ENCODE measurements at regions not wholly inside any gene's neighbourhood (a gene's known extent, or its start where the extent isn't known, plus 50 kb on each side); places are given as distances from the start of the nearest gene placed in this dataset.

DNA sequence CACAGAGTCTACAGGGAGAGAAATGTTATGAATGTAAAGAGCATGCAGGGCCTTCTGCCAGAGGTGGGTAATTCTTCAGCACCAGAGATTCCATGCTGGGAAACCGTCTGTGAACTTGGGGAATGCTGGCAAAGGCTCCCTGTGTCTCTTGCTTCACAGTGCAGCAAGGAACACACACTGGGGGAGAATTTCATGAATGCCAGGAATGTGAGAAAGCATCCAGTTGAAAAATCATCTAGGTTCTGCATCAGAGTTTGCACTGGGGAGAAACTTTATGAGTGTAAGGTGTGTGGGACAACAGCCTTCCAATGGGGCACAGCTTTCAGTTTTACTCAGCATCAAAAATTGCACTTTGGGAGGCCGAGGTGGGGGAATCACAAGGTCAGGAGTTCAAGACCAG, 224.3 kb upstream of the IGFBP3 start:
- DNase-seq = no peak

GRCh38 chr7:46143949-46144917, 223.2 kb upstream of the IGFBP3 start:
- DNase-seq = no peak

- DNase-seq = no peak
Measured at GRCh38 chr7:46143421-46143820, 222.3 kb upstream of the IGFBP3 start.

DNA sequence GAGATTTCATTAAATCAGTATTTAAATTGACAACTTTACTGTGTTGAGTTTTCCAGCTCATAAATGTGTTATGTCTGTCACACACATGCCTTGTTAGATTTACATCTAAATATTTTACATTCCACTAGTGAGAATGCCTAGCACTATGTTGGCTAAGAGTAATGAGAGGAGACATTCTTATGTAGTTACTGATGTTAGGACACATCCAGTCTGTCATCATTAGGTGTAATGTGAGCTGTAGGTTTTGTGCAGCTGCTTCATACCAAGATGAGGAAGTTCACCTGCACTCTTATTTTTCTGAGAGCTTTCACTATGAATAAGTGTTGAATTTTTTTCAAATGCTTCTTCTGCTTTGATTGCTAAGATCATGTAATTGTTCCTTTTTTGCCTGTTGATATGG, 218.0 kb upstream of the IGFBP3 start:
- DNase-seq = no peak

DNA sequence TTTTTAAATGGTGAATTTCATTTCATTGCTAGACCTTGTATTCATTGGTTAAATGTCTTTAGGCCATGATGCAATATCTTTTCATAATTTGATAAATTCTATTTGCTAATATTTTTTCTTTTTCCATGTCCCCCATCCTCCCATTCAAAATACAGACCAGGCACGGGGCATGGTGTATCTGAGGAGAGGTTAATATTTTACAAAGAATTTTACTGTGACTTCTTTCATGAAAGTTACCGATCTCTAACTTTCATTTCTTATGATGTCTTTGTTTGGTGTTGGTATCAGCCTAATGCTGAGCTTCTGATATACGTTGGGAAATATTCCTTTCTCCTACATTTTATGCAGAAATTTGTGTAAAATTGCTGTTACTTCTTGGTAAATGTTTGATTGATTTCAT, 216.7 kb upstream of the IGFBP3 start:
- no peak for DNase-seq

- DNase-seq = no peak
Measured at GRCh38 chr7:46135557-46135956, 214.5 kb upstream of the IGFBP3 start.

DNA sequence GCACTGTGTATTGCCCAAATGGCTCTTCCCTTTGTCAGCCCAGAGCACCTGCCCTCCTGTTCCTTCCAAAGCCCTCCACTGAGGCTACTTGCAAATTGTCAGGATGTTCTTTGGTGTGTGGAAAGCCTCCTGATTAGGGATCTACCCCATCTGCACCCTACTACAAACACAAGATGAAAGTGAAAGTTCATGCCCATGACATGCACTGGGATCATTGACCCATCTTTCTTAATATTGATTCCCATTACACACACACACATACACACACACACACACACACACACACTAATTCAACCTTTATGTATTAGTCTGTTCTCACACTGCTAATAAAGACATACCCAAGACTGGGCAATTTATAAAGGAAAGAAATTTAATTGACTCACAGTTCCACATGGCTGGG, 213.7 kb upstream of the IGFBP3 start:
- no peak for DNase-seq

GRCh38 chr7:46134385-46134784, 213.3 kb upstream of the IGFBP3 start:
- DNase-seq = no peak

GRCh38 chr7:46133751-46134150, 212.7 kb upstream of the IGFBP3 start:
- DNase-seq = no peak

- no peak for DNase-seq
Measured at GRCh38 chr7:46133072-46133471, 212.0 kb upstream of the IGFBP3 start.

DNA sequence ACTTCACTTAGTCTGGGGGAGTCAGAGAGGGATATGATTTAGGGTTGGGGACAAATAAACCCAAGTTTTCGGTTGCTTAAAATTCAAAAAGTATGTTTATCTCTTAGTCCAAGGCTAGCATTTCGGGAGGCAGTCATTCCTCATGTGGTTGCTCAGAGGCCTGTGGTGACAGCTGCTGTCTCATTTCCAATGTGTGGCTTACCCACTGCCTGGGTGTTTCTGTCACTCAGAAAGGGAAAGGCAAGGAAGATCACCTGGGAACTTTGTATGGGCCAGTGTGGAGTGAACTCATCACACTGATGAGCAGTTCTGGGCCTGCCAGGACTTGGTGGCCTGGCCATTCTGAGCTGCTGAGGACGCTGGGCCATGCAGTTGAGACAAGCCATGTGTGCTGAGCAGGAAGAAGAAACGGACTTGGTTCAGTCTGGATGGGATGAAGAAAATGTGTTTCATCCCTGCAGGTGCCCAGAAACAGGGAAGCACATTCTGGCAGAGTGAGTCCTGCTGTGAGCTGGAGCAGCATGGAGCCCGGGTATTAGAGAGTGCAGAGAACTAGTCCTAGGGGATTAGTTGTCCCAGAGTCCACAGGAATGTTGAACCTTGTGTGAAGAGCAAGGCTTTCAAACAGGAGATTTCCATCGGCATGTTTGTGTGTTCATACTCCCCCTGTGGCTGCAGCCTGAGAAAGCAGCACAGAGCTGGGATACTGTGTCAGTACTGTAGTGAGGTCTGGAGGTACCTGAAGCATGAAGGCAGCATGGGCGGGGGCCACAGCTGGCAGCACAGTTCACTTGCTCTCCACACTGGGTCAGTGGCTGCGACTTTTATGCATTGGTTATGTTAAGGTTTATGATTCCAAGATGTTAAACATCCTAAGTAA, 211.1 kb upstream of the IGFBP3 start:
- DNase-seq = peak in 1 of 2 experiments; percentile 56

- no peak for DNase-seq
Measured at GRCh38 chr7:46129831-46130230, 208.8 kb upstream of the IGFBP3 start.

DNA sequence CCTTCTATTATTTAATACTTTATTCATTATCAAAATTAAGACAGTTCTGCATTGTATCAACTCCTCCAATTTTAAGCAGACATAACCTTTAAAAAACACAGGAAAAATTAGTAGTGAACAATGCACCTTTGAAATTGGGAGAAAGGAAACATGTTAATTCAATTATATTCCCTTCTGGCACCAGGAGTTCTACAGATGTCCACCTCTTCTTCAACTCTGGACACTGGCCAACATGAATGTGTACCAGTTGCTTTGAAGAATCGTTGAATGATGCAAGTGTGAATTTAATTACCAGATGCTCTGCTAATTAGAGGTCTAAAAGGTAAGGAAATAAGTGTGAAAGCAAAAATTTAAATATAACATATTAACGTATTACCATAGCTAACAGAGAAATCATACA, 206.7 kb upstream of the IGFBP3 start:
- no peak for DNase-seq

DNA sequence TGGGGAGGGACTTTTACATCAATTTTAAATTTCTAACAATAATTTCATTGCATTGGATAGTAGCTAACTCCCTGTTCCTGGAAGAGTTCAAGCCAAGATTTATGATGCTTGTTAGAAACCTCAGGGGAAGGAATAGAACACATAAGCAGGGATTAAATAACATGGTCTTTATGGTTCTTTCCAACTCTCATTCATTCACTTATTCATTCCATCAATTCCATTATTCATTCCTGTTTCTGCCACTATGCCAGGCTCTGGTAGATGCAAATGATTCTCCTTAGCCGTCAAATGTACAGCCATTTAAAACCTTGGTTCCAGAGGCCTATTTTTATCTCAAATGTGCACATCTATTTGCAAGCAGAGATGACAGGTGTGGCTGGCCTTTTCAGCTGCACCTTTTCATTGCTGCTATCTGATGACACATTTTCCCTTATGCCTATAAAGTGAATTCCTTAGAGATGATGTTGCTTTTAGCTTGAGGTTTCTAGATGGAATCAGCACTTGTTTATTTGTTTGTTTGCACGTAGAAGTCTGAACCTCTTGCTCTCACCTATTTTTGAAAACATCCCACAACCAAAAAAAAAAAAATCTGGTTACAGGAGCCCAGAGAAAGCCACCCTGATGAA, 205.7 kb upstream of the IGFBP3 start:
- peak; percentile 58 to 73 for DNase-seq

GRCh38 chr7:46123756-46124343, 202.8 kb upstream of the IGFBP3 start:
- no peak for DNase-seq

DNA sequence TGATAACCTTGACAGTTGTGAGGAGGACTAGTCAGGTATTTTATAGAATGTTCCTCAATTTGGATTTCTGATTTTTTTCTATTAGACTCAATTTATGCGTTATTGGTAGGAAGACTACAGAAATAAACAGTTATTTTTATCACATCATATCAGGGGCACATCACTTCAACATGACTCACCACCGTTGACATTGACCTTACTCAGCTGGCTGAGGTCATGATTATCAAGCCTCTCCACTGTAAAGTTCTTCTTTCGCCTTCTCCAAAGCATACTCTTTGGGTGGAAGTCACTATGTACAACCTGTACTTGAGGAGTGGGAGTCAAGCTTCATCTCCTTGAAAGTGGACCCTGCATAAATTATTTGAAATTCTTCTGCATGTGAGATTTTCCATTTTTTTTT, 194.3 kb upstream of the IGFBP3 start:
- no peak for DNase-seq

DNA sequence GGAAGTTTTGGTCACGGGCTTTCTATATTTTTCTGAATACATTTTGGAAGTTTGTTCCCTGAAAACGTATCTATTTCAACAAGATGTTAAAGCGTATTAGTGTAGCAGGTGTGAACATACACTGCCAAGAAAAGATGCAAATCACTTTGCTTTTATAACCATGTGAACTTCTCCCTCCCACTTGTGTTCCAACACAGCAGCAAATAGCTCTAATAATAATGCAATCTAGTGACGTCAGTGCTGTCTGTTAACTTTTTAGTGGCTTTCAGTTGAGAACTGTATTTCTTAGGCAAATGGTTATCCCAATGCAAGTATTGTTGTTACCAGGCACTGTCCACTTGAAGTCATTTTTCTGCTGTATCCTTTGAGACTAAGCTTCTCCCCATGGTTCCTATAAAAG, 188.4 kb upstream of the IGFBP3 start:
- peak; percentile 38 to 63 for DNase-seq

GRCh38 chr7:46108272-46108671, 187.2 kb upstream of the IGFBP3 start:
- no peak for DNase-seq

DNA sequence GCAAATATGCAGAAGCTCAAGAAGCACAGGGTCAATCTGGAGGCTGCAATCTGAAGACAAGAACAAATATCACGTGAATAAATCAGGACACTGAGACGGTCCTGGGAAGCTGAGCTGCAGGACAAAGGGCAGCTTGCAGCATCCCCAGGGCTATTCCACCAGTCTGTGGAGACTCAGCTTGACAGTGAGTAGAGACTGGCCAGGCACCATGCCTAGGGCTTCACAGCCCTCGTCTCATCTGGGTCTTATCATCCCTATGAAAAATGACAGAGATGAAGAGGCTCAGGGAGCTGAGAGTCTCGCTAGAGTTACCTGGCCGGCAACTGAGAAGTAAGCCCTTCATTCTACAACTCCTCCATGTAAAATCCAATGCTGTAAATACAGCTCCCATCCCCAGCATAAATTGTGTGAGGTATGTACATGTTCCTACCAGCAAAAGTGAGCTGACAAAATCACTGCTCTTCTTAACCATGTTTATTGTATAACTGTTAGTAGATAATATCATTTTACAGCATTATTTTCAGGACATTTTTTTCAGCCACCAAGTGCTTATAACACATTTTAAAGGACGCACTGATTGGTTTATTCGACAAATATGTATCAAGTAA, 186.6 kb upstream of the IGFBP3 start:
- DNase-seq = no peak

DNA sequence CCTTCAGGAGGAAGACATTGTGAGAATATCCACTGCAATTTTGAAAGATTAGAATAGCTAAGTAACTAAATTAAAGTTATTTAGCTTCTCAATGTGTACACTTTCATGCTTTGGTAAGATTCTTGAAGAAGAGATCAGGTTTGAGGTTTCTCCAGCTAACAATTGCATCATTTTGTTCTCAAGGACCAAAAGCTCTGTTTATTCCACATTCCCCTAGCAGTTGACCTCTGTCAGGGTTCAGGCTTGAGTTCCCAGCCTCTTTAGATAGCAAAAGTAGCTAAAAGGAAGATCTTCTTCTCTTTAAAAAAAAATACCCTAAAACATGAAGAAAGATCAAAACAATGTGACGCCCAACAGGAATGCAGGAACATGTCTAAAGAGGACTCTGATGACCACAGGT, 179.4 kb upstream of the IGFBP3 start:
- DNase-seq = no peak

DNA sequence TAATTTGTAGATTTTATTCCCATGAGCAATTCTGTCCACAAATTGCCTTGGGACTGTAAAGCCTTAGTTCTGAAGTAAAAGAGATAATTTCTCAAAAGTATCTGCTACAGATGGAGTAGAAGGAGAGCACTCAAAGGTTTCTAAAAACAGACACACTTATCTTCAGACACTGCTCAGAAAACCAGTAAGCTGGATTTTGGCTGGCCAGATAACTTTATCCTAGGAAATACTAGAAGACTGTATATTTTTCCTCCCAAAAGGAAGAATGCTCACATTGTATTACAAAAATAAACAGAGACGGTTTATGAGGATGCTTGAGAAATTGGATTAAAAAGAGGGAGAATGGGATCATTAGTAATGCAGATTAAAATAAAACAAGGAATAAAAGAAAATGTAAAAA, 178.0 kb upstream of the IGFBP3 start:
- DNase-seq = no peak

DNA sequence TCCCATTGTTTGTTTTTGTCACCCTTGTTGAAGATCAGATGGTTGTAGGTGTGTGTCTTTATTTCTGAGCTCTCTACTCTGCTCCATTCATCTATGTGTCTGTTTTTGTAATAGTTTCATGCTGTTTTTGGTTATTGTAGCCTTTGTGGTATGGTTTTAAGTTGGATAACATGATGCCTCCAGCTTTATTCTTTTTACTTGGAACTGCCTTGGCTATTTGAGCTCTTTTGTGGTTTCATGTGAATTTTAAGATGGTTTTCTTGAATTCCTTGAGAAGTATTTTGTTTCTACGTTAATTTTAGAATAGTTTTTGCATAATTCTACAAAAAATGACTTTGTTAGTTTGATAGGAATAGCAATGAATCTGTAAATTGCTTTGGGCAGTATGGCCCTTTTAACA, 170.0 kb upstream of the IGFBP3 start:
- DNase-seq = no peak

GRCh38 chr7:46089281-46089680, 168.2 kb upstream of the IGFBP3 start:
- DNase-seq = no peak
